WTC11 (cell line): ENCODE measurements at regions not wholly inside any gene's neighbourhood (a gene's known extent, or its start where the extent isn't known, plus 50 kb on each side); places are given as distances from the start of the nearest gene placed in this dataset.

Experiments used
- ATF1 ChIP-seq: sonication (generic); formaldehyde crosslinking; IDR thresholded peaks from 2 replicates; pipeline ENCODE4 v1.8.1; 2023; ENCODE audit warnings: mild to moderate bottlenecking, moderate library complexity, missing genetic modification reagents
- ATF2 ChIP-seq: sonication (generic); formaldehyde crosslinking; IDR thresholded peaks from 2 replicates; pipeline ENCODE4 v1.8.1; 2022; ENCODE audit warnings: low read depth, missing genetic modification reagents, borderline replicate concordance
- ATF3 ChIP-seq: sonication (generic); formaldehyde crosslinking; conservative IDR thresholded peaks from 2 replicates; pipeline ENCODE4 v1.8.1; 2022; ENCODE audit warnings: mild to moderate bottlenecking, missing genetic modification reagents
- CBFB ChIP-seq: sonication (generic); formaldehyde crosslinking; IDR thresholded peaks from 2 replicates; pipeline ENCODE4 v1.8.1; 2022; ENCODE audit warnings: mild to moderate bottlenecking, low read depth, missing genetic modification reagents
- CREB1 ChIP-seq: sonication (generic); formaldehyde crosslinking; IDR thresholded peaks from 2 replicates; pipeline ENCODE4 v1.8.0; 2023; ENCODE audit warnings: mild to moderate bottlenecking, missing genetic modification reagents
- CTCF ChIP-seq: fragments of 200-600 bp; IDR thresholded peaks from 2 replicates; pipeline ENCODE4 v1.8.0; 2022; ENCODE audit warnings: antibody characterized with exemption
- GABPB1 ChIP-seq: sonication (generic); formaldehyde crosslinking; IDR thresholded peaks from 2 replicates; pipeline ENCODE4 v1.8.1; 2023; ENCODE audit warnings: mild to moderate bottlenecking, missing genetic modification reagents
- KAT7 ChIP-seq: sonication (generic); formaldehyde crosslinking; IDR thresholded peaks from 2 replicates; pipeline ENCODE4 v1.8.1; 2023; ENCODE audit warnings: missing genetic modification reagents, mild to moderate bottlenecking, borderline replicate concordance
- MAX ChIP-seq: sonication (generic); formaldehyde crosslinking; IDR thresholded peaks from 2 replicates; pipeline ENCODE4 v1.8.0; 2022; ENCODE audit warnings: mild to moderate bottlenecking, missing genetic modification reagents
- MLX ChIP-seq: sonication (generic); formaldehyde crosslinking; IDR thresholded peaks from 2 replicates; pipeline ENCODE4 v1.8.1; 2023; ENCODE audit warnings: mild to moderate bottlenecking, missing genetic modification reagents, moderate library complexity
- NFYB ChIP-seq: sonication (generic); formaldehyde crosslinking; conservative IDR thresholded peaks from 2 replicates; pipeline ENCODE4 v1.8.0; 2022; ENCODE audit warnings: low read depth, missing genetic modification reagents
- TEAD1 ChIP-seq: sonication (generic); formaldehyde crosslinking; IDR thresholded peaks from 2 replicates; pipeline ENCODE4 v1.8.0; 2022; ENCODE audit warnings: mild to moderate bottlenecking, missing genetic modification reagents
- ZNF232 ChIP-seq: sonication (generic); formaldehyde crosslinking; IDR thresholded peaks from 2 replicates; pipeline ENCODE4 v1.8.0; 2022; ENCODE audit warnings: mild to moderate bottlenecking, missing genetic modification reagents
- ZNF512 ChIP-seq: sonication (generic); formaldehyde crosslinking; IDR thresholded peaks from 2 replicates; pipeline ENCODE4 v1.8.1; 2022; ENCODE audit warnings: missing genetic modification reagents, borderline replicate concordance

GRCh38 chr9:72441848-72442607 is 77.0 kb upstream of the ZFAND5 start:
- TF ChIP-seq CTCF (no peak), NFYB (CRISPR knock-in tag) (no peak), GABPB1 (CRISPR knock-in tag) (no peak), ZNF512 (CRISPR knock-in tag) (no peak), ATF3 (CRISPR knock-in tag) (no peak), MAX (no peak), CREB1 (CRISPR knock-in tag) (no peak), ZNF232 (CRISPR knock-in tag) (no peak), ATF2 (CRISPR knock-in tag) (no peak), ATF1 (CRISPR knock-in tag) (no peak), MLX (no peak), KAT7 (CRISPR knock-in tag) (no peak), CBFB (no peak), TEAD1 (CRISPR knock-in tag) (no peak)
